NCI-H1694 (cell line): ENCODE measurements at regions not wholly inside any gene's neighbourhood (a gene's known extent, or its start where the extent isn't known, plus 50 kb on each side); places are given as distances from the start of the nearest gene placed in this dataset.
"Not testable (repeated sequence)": the region's sequence is repeated elsewhere in the genome, so short reads cannot be mapped to it uniquely, and the experiment has no call there.

Source experiments
- DNase-seq: peaks from one replicate; lab custom pipeline; 2025; lab: John Stamatoyannopoulos, UW

- DNase-seq: no peak
Observed at GRCh38 chr5:158261674-158262367, 402.9 kb upstream of the CLINT1 start.

GRCh38 chr5:158256096-158256495 lies 397.2 kb upstream of the CLINT1 start:
- DNase-seq: no peak

GRCh38 chr5:158255609-158256008 lies 396.7 kb upstream of the CLINT1 start:
- no peak for DNase-seq

- DNase-seq: peak; percentile 62
Observed at GRCh38 chr5:158246661-158247060, 387.7 kb upstream of the CLINT1 start.

- no peak for DNase-seq
Observed at GRCh38 chr5:158245513-158245912, 386.6 kb upstream of the CLINT1 start.

GRCh38 chr5:158244882-158245281 lies 385.9 kb upstream of the CLINT1 start:
- no peak for DNase-seq

- no peak for DNase-seq
Observed at GRCh38 chr5:158236511-158237335, 377.8 kb upstream of the CLINT1 start.

GRCh38 chr5:158235159-158235547 lies 376.2 kb upstream of the CLINT1 start:
- no peak for DNase-seq

GRCh38 chr5:158234323-158235158 lies 375.6 kb upstream of the CLINT1 start:
- no peak for DNase-seq

- no peak for DNase-seq
Observed at GRCh38 chr5:158233735-158234322, 374.9 kb upstream of the CLINT1 start.

GRCh38 chr5:158227314-158227713 lies 368.4 kb upstream of the CLINT1 start:
- DNase-seq: not testable (repeated sequence)

- DNase-seq: no peak
Observed at GRCh38 chr5:158226496-158226895, 367.6 kb upstream of the CLINT1 start.

- no peak for DNase-seq
Observed at GRCh38 chr5:158224253-158224652, 365.3 kb upstream of the CLINT1 start.

GRCh38 chr5:158223054-158223600 lies 364.2 kb upstream of the CLINT1 start:
- no peak for DNase-seq

GRCh38 chr5:158212917-158213316 lies 354.0 kb upstream of the CLINT1 start:
- DNase-seq: no peak

- no peak for DNase-seq
Observed at GRCh38 chr5:158212237-158212636, 353.3 kb upstream of the CLINT1 start.

- no peak for DNase-seq
Observed at GRCh38 chr5:158209219-158209908, 350.4 kb upstream of the CLINT1 start.

- no peak for DNase-seq
Observed at GRCh38 chr5:158207733-158208132, 348.8 kb upstream of the CLINT1 start.

- no peak for DNase-seq
Observed at GRCh38 chr5:158205992-158206391, 347.0 kb upstream of the CLINT1 start.

- DNase-seq: no peak
Observed at GRCh38 chr5:158203261-158203660, 344.3 kb upstream of the CLINT1 start.

- no peak for DNase-seq
Observed at GRCh38 chr5:158202801-158203200, 343.9 kb upstream of the CLINT1 start.
